Spleen (tissue), 11 donors: ENCODE measurements at regions not wholly inside any gene's neighbourhood (a gene's known extent, or its start where the extent isn't known, plus 50 kb on each side); places are given as distances from the start of the nearest gene placed in this dataset.
"Not testable (repeated sequence)": the region's sequence is repeated elsewhere in the genome, so short reads cannot be mapped to it uniquely, and the experiment has no call there.

Source experiments
- DNase-seq: peaks from one replicate; pipeline ENCODE4 v3.0.0-alpha.2; 2020
- H3K27ac ChIP-seq, 8 donors: fragments of 200-600 bp; sonication (generic) in 7 of 8; 1 replicate in 4 of 8; 2 replicates in 4 of 8; pipeline versions ENCODE4 v1.5.0 to v1.8.0; 2016 to 2021; ENCODE audit warnings: inconsistent platforms in 4 of 8, mild to moderate bottlenecking in 4 of 8, moderate library complexity in 1 of 8
- H3K27me3 ChIP-seq, 7 donors: fragments of 200-600 bp; sonication (generic) in 6 of 7; replicated peaks in 1 of 7; 1 replicate in 4 of 7; 2 replicates in 3 of 7; pipeline versions ENCODE4 v1.5.0 to v1.8.0; 2016 to 2021; ENCODE audit warnings: inconsistent platforms in 3 of 7, mild to moderate bottlenecking in 1 of 7
- H3K36me3 ChIP-seq, 6 donors: fragments of 200-600 bp; sonication (generic) in 5 of 6; 1 replicate in 4 of 6; 2 replicates in 2 of 6; pipeline versions ENCODE4 v1.5.0 to v1.8.0; 2016 to 2021; ENCODE audit warnings: inconsistent platforms in 2 of 6
- H3K4me1 ChIP-seq, 6 donors: fragments of 200-600 bp; sonication (generic) in 5 of 6; 1 replicate in 3 of 6; 2 replicates in 3 of 6; pipeline versions ENCODE4 v1.5.0 to v1.8.0; 2016 to 2021; ENCODE audit warnings: inconsistent platforms in 3 of 6
- H3K4me3 ChIP-seq, 8 donors: fragments of 200-600 bp; sonication (generic) in 7 of 8; 1 replicate in 4 of 8; 2 replicates in 4 of 8; pipeline versions ENCODE4 v1.5.0 to v1.8.0; 2016 to 2021; ENCODE audit warnings: inconsistent platforms in 4 of 8, mild to moderate bottlenecking in 4 of 8, moderate library complexity in 2 of 8
- H3K9me3 ChIP-seq, 8 donors: fragments of 200-600 bp; sonication (generic) in 7 of 8; 1 replicate in 4 of 8; 2 replicates in 4 of 8; pipeline versions ENCODE4 v1.5.0 to v1.8.0; 2016 to 2021; ENCODE audit warnings: inconsistent platforms in 4 of 8
- POLR2A ChIP-seq, 3 donors: fragments of 450-650 bp; IDR thresholded peaks; one replicate each; pipeline ENCODE4 v1.5.1; 2017; ENCODE audit warnings: antibody characterized with exemption in 3 of 3, mild to moderate bottlenecking in 1 of 3
- POLR2AphosphoS5 ChIP-seq, 3 donors: sonication (generic); formaldehyde crosslinking; IDR thresholded peaks; one replicate each; pipeline ENCODE4 v1.5.1; 2017; ENCODE audit warnings: antibody characterized with exemption in 3 of 3
- WGBS, 5 donors: extraction: QIAGEN DNeasy Blood & Tissue Kit in 3 of 5; methylation state at CpG; one replicate each; pipeline versions ENCODE4 v1.1.5 to v1.1.7; 2013 to 2018; 5-methylcytosine and 5-hydroxymethylcytosine counted together
- intact Hi-C: fragments of 100-400 bp; cut with DNase I; formaldehyde crosslinking; loops from one replicate; pipeline ENCODE4 v1.15.0; 2023; ENCODE audit warnings: low total_unique reads
- TF ChIP-seq, protein P1 (sequence below), 11 experiments: fragments of 200-600 bp in 7 of 11; fragments of 450-650 bp in 4 of 11; sonication (generic) in 4 of 11; IDR thresholded peaks in 8 of 11; conservative IDR thresholded peaks in 3 of 11; 1 replicate in 7 of 11; 2 replicates in 4 of 11; pipeline versions ENCODE4 v1.4.0 to v1.8.0; 2016 to 2021; ENCODE audit warnings: antibody characterized with exemption in 11 of 11, inconsistent platforms in 4 of 11, mild to moderate bottlenecking in 1 of 11
- donor health status: healthy with polysubstance abuse.
- donor health status: DM: no; HTN: no; CAD: no; lungs with moderate emphysema.
- donor health status: DM: no; HTN: no; CAD: no.
- donor health status: Bipolar disorder and iron deficiency.
- donor health status: healthy.
- donor health status: DM: no; HTN: no; CAD: no.
- donor health status: DM: yes; HTN: yes; CAD: no.

DNA sequence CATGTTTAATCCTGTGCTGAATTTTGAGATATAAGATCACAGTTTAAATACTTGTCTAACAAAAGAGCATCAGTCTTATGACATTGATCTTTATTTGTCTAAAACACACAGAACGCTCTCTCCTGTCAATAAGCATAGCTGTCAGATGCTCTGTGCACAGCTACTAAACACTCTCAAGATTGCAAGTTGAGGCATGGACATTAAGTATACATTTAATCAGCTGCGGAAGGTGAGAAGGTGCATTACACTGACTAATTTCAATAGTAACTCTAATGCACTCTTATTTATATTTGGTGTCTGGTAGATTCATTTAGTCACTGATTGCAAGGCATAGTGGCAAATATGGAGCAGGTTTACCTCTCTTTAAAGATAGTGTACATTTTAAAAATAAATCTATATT, 580.3 kb upstream of the NRP1 start:
- no peak for TF ChIP-seq POLR2A (IDR thresholded peaks at IDR 0.05)
- no peak for TF ChIP-seq POLR2AphosphoS5 (IDR thresholded peaks at IDR 0.05)
- TF ChIP-seq, protein P1, sequence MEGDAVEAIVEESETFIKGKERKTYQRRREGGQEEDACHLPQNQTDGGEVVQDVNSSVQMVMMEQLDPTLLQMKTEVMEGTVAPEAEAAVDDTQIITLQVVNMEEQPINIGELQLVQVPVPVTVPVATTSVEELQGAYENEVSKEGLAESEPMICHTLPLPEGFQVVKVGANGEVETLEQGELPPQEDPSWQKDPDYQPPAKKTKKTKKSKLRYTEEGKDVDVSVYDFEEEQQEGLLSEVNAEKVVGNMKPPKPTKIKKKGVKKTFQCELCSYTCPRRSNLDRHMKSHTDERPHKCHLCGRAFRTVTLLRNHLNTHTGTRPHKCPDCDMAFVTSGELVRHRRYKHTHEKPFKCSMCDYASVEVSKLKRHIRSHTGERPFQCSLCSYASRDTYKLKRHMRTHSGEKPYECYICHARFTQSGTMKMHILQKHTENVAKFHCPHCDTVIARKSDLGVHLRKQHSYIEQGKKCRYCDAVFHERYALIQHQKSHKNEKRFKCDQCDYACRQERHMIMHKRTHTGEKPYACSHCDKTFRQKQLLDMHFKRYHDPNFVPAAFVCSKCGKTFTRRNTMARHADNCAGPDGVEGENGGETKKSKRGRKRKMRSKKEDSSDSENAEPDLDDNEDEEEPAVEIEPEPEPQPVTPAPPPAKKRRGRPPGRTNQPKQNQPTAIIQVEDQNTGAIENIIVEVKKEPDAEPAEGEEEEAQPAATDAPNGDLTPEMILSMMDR (IDR thresholded peaks at IDR 0.05 in 8 of 11, conservative IDR thresholded peaks at IDR 0.05 in 3 of 11) = no peak
- Histone ChIP-seq H3K27me3 (no peaks in the 10 kb centered on the region), H3K4me3 (no peak overlapping the region), H3K27ac (no peak overlapping the region), H3K36me3 (no peaks in the 10 kb centered on the region), H3K9me3 (peaks cover 0 to 8% (median 0%) of the 10 kb centered on the region in 8 donors), H3K4me1 (no peaks in the 10 kb centered on the region)
- 86 to 95% (median 90%) methylated on average over 2 of the region's 2 CpGs for WGBS, 5 donors
- intact Hi-C loops = no loop called here
- no peak for DNase-seq

DNA sequence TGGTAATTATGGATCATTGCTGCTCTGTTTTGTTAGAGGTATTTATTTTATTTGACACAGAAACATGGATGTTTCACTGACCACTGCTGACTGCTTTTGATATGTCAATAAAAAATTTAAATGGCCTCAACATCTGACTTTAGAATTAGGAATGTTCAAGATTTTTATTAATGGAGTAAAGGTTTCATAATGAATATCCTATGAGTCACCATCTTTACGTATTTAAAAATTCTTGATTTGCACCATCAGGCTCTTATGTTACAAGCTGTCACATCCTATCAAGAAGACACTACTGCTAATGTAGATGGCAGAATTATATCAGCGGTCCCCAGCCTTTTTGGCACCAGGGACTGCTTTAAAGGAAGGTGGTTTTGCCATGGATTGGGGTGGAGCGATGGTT, 578.7 kb upstream of the NRP1 start:
- Histone ChIP-seq H3K36me3 (no peaks in the 10 kb centered on the region), H3K9me3 (no peaks in the 10 kb centered on the region), H3K27me3 (no peaks in the 10 kb centered on the region), H3K4me1 (no peaks in the 10 kb centered on the region), H3K4me3 (no peak overlapping the region), H3K27ac (no peak overlapping the region)
- 77 to 88% (median 81%) methylated on average over 3 of the region's 3 CpGs for WGBS, 5 donors
- no peak for DNase-seq
- intact Hi-C loops = no loop called here
- TF ChIP-seq POLR2AphosphoS5 (IDR thresholded peaks at IDR 0.05) (no peak), POLR2A (IDR thresholded peaks at IDR 0.05) (no peak)
- TF ChIP-seq, protein P1 (IDR thresholded peaks at IDR 0.05 in 8 of 11, conservative IDR thresholded peaks at IDR 0.05 in 3 of 11) = no peak

DNA sequence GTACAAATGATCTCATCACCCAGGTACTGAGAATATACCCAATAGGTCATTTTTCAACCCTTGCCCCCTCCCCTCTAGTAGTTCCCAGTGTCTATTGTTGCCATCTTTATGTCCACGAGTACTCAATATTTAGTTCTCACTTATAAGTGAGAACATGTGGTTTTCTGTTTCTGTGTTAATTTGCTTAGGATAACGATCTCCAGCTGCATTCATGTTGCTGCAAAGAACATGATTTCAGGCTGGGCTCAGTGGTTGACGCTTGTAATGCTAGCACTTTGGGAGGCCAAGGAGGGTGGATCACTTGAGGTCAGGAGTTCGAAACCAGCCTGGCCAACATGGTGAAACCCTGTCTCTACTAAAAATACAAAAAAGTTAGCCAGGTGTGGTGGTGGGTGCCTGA, 575.0 kb upstream of the NRP1 start:
- H3K9me3 ChIP-seq, H3K36me3 ChIP-seq, H3K4me3 ChIP-seq, DNase-seq, intact Hi-C loops, H3K27ac ChIP-seq, H3K4me1 ChIP-seq, H3K27me3 ChIP-seq: not testable (repeated sequence)
- 81 to 86% (median 84%) methylated on average over 4 of the region's 4 CpGs for WGBS, 5 donors

DNA sequence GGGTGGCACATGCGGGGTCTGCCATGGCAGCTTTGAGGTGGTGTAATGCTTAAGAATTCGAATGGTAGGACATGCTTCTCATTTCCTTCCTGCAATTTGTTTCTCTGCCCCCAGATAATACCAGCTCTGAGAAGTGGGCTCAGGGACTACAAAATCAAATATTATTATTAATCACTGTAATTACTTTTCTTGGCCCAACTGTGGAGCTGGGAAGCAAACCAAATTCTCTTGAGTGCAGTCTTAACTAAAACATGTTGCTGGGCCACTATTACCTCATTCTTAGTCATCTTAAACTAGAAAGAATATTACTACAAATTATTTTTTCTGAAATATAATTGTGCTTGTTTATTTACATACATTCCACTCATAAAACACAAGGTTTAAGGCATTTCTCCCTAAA, 566.7 kb upstream of the NRP1 start:
- intact Hi-C loops = no loop called here
- Histone ChIP-seq H3K4me3 (no peak overlapping the region), H3K4me1 (no peaks in the 10 kb centered on the region), H3K27me3 (no peaks in the 10 kb centered on the region), H3K36me3 (no peaks in the 10 kb centered on the region), H3K27ac (no peak overlapping the region), H3K9me3 (peaks cover 0 to 7% (median 0%) of the 10 kb centered on the region in 8 donors)
- no peak for DNase-seq
- TF ChIP-seq POLR2AphosphoS5 (IDR thresholded peaks at IDR 0.05) (no peak), POLR2A (IDR thresholded peaks at IDR 0.05) (no peak)
- TF ChIP-seq, protein P1 (IDR thresholded peaks at IDR 0.05 in 8 of 11, conservative IDR thresholded peaks at IDR 0.05 in 3 of 11) = no peak
- WGBS, 5 donors = 56 to 66% (median 63%) methylated on average over 2 of the region's 2 CpGs

DNA sequence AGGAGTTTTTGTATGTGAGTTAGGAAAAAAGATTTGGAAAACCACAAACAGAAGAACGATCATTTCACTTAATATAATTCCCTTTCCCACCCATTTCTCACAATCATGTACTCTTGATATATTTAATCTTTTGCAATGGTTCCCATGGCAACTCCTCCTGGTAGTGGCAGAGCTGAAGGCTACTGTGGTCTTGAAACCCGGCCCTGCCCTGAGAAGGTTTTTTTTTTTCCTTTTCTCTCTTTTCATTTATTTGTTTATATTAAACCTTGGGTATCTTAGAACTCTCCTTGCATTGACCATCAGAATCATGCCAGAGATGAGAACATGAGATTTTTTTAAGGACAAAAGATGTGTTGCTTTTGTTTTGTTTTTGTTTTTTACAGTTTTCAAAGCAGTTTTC, 566.1 kb upstream of the NRP1 start:
- peaks cover 0 to 7% (median 0%) of the 10 kb centered on the region in 8 donors for H3K9me3 ChIP-seq
- intact Hi-C loops = no loop called here
- no peaks in the 10 kb centered on the region for H3K27me3 ChIP-seq
- no peak for DNase-seq
- 48 to 73% (median 63%) methylated on average over 2 of the region's 2 CpGs for whole genome bisulfite sequencing, 5 donors
- H3K27ac ChIP-seq = no peak overlapping the region
- no peak overlapping the region for H3K4me3 ChIP-seq
- no peaks in the 10 kb centered on the region for H3K4me1 ChIP-seq
- TF ChIP-seq POLR2A (IDR thresholded peaks at IDR 0.05) (no peak), POLR2AphosphoS5 (IDR thresholded peaks at IDR 0.05) (no peak)
- TF ChIP-seq, protein P1 (IDR thresholded peaks at IDR 0.05 in 8 of 11, conservative IDR thresholded peaks at IDR 0.05 in 3 of 11) = no peak
- no peaks in the 10 kb centered on the region for H3K36me3 ChIP-seq
